ENCODE measurements at regions not wholly inside any gene's neighbourhood (a gene's known extent, or its start where the extent isn't known, plus 50 kb on each side); places are given as distances from the start of the nearest gene placed in this dataset.

GRCh38 chr10:130749911-130750310 is 561.6 kb downstream of the TCERG1L start:
- Histone ChIP-seq H3K36me3 (ENCODE audit: insufficient read depth) (no peaks in the 10 kb centered on the region), H3K9ac (no peak overlapping the region), H3K79me2 (ENCODE audit: insufficient read depth, low read depth) (no peaks in the 10 kb centered on the region), H4K20me1 (ENCODE audit: insufficient read depth) (no peaks in the 10 kb centered on the region), H3K4me3 (IDR thresholded peaks at IDR 0.05; ENCODE audit: insufficient read depth, low read depth, low read length) (no peak overlapping the region), H3K4me1 (ENCODE audit: low read depth, poor library complexity, severe bottlenecking) (no peaks in the 10 kb centered on the region), H3K27me3 (ENCODE audit: insufficient read depth, low read depth) (no peaks in the 10 kb centered on the region; the same call in 1 of the 2 replicates), H3K4me2 (no peak overlapping the region), H3K27ac (no peak overlapping the region), H2AFZ (ENCODE audit: low read depth) (no peak overlapping the region)
- TF ChIP-seq CTCF (conservative IDR thresholded peaks at IDR 0.05; ENCODE audit: low read depth, low read length) = no peak

DNA sequence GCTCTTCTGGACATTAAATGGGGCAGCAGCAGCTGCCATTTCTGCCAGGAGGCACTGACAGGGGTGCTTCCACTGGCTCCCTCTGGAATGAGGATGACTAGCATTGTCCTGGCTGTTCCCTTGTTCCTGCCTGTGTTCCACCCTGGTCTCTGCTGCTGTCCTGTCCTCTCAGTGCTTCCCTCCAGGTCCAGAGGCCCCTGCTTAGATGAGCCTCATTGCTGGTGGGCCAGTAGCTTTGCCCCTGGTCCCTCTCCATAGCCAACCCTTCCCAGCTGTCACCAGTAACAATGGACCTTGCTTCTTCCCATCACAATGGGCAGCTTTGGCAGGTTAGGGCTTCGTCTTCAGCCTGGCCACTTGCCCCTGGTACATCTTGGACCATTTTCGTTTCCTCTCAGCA is 561.1 kb downstream of the TCERG1L start:
- no peaks in the 10 kb centered on the region; the same call in 1 of the 2 replicates for H3K27me3 ChIP-seq (ENCODE audit: insufficient read depth, low read depth)
- no peaks in the 10 kb centered on the region for H3K4me1 ChIP-seq (ENCODE audit: low read depth, poor library complexity, severe bottlenecking)
- no peaks in the 10 kb centered on the region for H3K36me3 ChIP-seq (ENCODE audit: insufficient read depth)
- H2AFZ ChIP-seq (ENCODE audit: low read depth) = no peak overlapping the region
- no peaks in the 10 kb centered on the region for H4K20me1 ChIP-seq (ENCODE audit: insufficient read depth)
- no peak overlapping the region for H3K9ac ChIP-seq
- H3K27ac ChIP-seq = no peak overlapping the region
- TF ChIP-seq CTCF (conservative IDR thresholded peaks at IDR 0.05; ENCODE audit: low read depth, low read length) = no peak
- H3K79me2 ChIP-seq (ENCODE audit: insufficient read depth, low read depth) = no peaks in the 10 kb centered on the region
- no peak overlapping the region for H3K4me3 ChIP-seq (IDR thresholded peaks at IDR 0.05; ENCODE audit: insufficient read depth, low read depth, low read length)
- no peak overlapping the region for H3K4me2 ChIP-seq

DNA sequence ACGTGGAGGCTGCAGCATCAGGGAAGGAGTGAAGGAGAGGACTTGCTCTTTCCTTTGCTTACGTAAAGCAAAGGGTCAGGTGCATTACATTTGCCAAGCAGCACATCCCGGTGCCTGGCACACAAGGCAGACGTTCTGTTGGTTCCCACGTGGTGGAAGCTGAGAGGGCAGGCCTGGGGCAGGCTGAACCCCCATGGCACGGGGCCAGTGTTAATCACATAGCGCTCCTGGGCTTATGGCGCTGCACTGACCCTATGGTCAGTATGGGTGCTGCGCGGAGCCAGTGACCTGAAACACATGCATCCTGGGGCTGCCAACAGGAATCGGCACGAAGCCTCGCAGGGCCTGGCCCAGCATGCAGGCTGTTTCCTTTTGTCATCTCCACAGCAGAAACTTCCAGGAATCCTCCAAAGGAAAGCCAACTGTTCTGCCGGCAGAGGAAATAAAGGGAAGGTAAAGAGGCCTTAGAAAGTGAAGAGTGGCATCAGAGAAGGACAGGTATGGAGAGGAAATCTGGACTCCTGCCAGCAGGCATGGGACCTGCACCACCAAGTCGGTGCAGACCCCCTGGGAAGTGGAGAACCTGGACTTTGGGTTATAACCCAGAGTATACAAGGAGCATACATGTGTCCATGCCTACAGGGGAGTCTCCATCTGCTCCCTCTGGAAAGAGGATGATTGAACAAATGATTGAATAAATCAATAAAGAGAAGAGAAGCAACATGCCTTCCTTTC is 560.2 kb downstream of the TCERG1L start:
- Histone ChIP-seq H3K27ac (no peak overlapping the region), H3K4me3 (IDR thresholded peaks at IDR 0.05; ENCODE audit: insufficient read depth, low read depth, low read length) (no peak overlapping the region), H4K20me1 (ENCODE audit: insufficient read depth) (no peaks in the 10 kb centered on the region), H3K36me3 (ENCODE audit: insufficient read depth) (no peaks in the 10 kb centered on the region), H3K9ac (no peak overlapping the region), H3K4me2 (no peak overlapping the region), H3K4me1 (ENCODE audit: low read depth, poor library complexity, severe bottlenecking) (no peaks in the 10 kb centered on the region), H3K27me3 (ENCODE audit: insufficient read depth, low read depth) (no peaks in the 10 kb centered on the region; the same call in 1 of the 2 replicates), H3K79me2 (ENCODE audit: insufficient read depth, low read depth) (no peaks in the 10 kb centered on the region), H2AFZ (ENCODE audit: low read depth) (no peak overlapping the region)
- no peak for TF ChIP-seq CTCF (conservative IDR thresholded peaks at IDR 0.05; ENCODE audit: low read depth, low read length)

DNA sequence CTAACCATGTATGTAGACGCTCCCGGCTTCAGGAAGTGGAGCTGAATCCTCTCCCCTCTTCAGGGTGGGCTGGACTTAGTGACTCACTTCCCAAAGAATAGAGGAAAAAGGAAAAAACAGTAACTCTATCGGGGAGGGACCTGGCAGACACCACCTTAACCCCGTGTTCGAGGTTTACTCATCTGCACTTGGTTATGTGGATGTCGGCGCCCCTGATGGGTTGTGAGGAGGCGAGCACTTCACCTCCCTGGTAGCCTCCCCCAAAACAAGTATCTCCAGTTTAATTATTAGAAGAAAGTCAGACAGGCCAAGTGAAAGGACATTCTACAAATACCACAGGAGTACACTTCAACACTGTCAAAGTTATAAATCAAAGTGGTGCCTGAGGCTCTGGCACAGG is 559.7 kb downstream of the TCERG1L start:
- no peak overlapping the region for H3K4me2 ChIP-seq
- no peaks in the 10 kb centered on the region for H4K20me1 ChIP-seq (ENCODE audit: insufficient read depth)
- no peaks in the 10 kb centered on the region; the same call in 1 of the 2 replicates for H3K27me3 ChIP-seq (ENCODE audit: insufficient read depth, low read depth)
- no peaks in the 10 kb centered on the region for H3K4me1 ChIP-seq (ENCODE audit: low read depth, poor library complexity, severe bottlenecking)
- no peak overlapping the region for H3K27ac ChIP-seq
- TF ChIP-seq CTCF (conservative IDR thresholded peaks at IDR 0.05; ENCODE audit: low read depth, low read length) = no peak
- no peaks in the 10 kb centered on the region for H3K79me2 ChIP-seq (ENCODE audit: insufficient read depth, low read depth)
- H3K9ac ChIP-seq = no peak overlapping the region
- no peak overlapping the region for H2AFZ ChIP-seq (ENCODE audit: low read depth)
- no peaks in the 10 kb centered on the region for H3K36me3 ChIP-seq (ENCODE audit: insufficient read depth)
- H3K4me3 ChIP-seq (IDR thresholded peaks at IDR 0.05; ENCODE audit: insufficient read depth, low read depth, low read length) = no peak overlapping the region

Data from KMS-11 (cell line).